A673 (cell line): ENCODE measurements at regions not wholly inside any gene's neighbourhood (a gene's known extent, or its start where the extent isn't known, plus 50 kb on each side); places are given as distances from the start of the nearest gene placed in this dataset.
A peak's percentile ranks its signal among the peaks of the same experiment; 100 is the strongest.

Source experiments
- BruUV-seq: library from RNA; stranded (reverse); fragments of 400-500 nt; replicated peaks from 2 replicates; lab custom pipeline; 2021; lab: Mats Ljungman, UMichigan
- CTCF ChIA-PET: fragments of 300-600 bp; sonication (Branson Sonifier 250); formaldehyde crosslinking; loops from one replicate; lab custom pipeline; 2022; ENCODE audit warnings: antibody characterized with exemption; lab: Charles Lee
- POLR2A ChIA-PET: fragments of 300-600 bp; sonication (Branson Sonifier 250); formaldehyde crosslinking; loops from one replicate; lab custom pipeline; 2022; ENCODE audit warnings: antibody characterized with exemption; ENCODE audit not compliant: low non-redundant PET; lab: Charles Lee
- DNase-seq: peaks from one replicate; pipeline ENCODE4 v3.0.0-alpha.2; 2015; ENCODE audit warnings: low spot score
- H3K27ac ChIP-seq: fragments of 200-600 bp; sonication (generic); 2 replicates; pipeline ENCODE4 v1.5.1; 2016; ENCODE audit warnings: mixed run types, low read depth, mild to moderate bottlenecking, mixed read lengths, antibody characterized with exemption, low read length; ENCODE audit not compliant: poor library complexity, severe bottlenecking
- H3K27me3 ChIP-seq: fragments of 200-600 bp; sonication (generic); replicated peaks from 2 replicates; pipeline ENCODE4 v1.6.1; 2017; ENCODE audit warnings: mixed run types, low read depth, mild to moderate bottlenecking, mixed read lengths, antibody characterized with exemption, low read length; ENCODE audit not compliant: insufficient read depth, poor library complexity
- H3K36me3 ChIP-seq: fragments of 200-600 bp; sonication (generic); 2 replicates; pipeline ENCODE4 v1.6.1; 2016; ENCODE audit warnings: mixed run types, mild to moderate bottlenecking, mixed read lengths, antibody characterized with exemption, low read length; ENCODE audit not compliant: insufficient read depth, poor library complexity, severe bottlenecking
- H3K4me1 ChIP-seq: fragments of 200-600 bp; sonication (generic); 2 replicates; pipeline ENCODE4 v1.6.1; 2017; ENCODE audit warnings: mixed run types, mild to moderate bottlenecking, mixed read lengths, antibody characterized with exemption, low read length; ENCODE audit not compliant: insufficient read depth, poor library complexity, severe bottlenecking
- H3K4me3 ChIP-seq: fragments of 200-600 bp; sonication (generic); 2 replicates; pipeline ENCODE4 v1.5.1; 2016; ENCODE audit warnings: low read depth, mixed run types, mild to moderate bottlenecking, mixed read lengths, low read length; ENCODE audit not compliant: poor library complexity, severe bottlenecking
- H3K9me3 ChIP-seq: fragments of 200-600 bp; sonication (generic); 2 replicates; pipeline ENCODE4 v1.6.1; 2016; ENCODE audit warnings: mixed run types, low read depth, mild to moderate bottlenecking, mixed read lengths, antibody characterized with exemption, low read length; ENCODE audit not compliant: poor library complexity, severe bottlenecking
- EZH2 ChIP-seq: fragments of 200-600 bp; sonication (generic); IDR thresholded peaks from 2 replicates; pipeline ENCODE4 v1.6.1; 2017; ENCODE audit warnings: borderline replicate concordance, low read depth, mild to moderate bottlenecking, mixed read lengths, antibody characterized with exemption, low read length; ENCODE audit not compliant: poor library complexity, severe bottlenecking
- intact Hi-C: fragments of 100-400 bp; cut with micrococcal nuclease; formaldehyde crosslinking; loops from one replicate; pipeline ENCODE4 v1.10.0; 2022; ENCODE audit not compliant: unreplicated experiment
- TF ChIP-seq, protein P1 (sequence below): fragments of 300-800, 200-600 bp; sonication (generic); conservative IDR thresholded peaks from 2 replicates; pipeline ENCODE4 v1.5.1; 2017; ENCODE audit warnings: low read depth, mild to moderate bottlenecking, antibody characterized with exemption, low read length, moderate library complexity, mixed read lengths

DNA sequence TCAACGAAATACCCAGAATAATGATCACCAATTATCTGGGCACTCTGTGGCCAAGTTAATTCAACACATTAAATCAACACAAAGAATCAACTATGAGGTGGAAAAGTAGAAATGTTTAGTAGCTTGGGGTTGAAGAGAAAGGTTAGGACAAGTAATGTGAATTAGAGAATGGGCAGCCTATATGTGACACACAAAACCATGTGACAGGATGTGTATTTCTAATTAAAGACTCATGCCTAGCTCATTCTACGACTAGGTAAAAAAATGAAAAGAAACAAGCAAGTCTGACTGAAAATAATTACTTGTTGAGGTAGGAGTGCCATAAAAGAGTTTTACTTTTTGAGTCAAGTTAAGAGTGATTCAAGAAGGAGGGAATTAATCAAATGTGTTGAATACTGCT lies 2646.0 kb upstream of the PCDH20 start:
- intact Hi-C loops = no loop called here
- ChIA-PET CTCF (no interaction called here), POLR2A (no interaction called here)
- TF ChIP-seq, protein P1, sequence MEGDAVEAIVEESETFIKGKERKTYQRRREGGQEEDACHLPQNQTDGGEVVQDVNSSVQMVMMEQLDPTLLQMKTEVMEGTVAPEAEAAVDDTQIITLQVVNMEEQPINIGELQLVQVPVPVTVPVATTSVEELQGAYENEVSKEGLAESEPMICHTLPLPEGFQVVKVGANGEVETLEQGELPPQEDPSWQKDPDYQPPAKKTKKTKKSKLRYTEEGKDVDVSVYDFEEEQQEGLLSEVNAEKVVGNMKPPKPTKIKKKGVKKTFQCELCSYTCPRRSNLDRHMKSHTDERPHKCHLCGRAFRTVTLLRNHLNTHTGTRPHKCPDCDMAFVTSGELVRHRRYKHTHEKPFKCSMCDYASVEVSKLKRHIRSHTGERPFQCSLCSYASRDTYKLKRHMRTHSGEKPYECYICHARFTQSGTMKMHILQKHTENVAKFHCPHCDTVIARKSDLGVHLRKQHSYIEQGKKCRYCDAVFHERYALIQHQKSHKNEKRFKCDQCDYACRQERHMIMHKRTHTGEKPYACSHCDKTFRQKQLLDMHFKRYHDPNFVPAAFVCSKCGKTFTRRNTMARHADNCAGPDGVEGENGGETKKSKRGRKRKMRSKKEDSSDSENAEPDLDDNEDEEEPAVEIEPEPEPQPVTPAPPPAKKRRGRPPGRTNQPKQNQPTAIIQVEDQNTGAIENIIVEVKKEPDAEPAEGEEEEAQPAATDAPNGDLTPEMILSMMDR = no peak
- TF ChIP-seq EZH2 = no peak
- no peaks in the 10 kb centered on the region for H3K9me3 ChIP-seq
- H3K36me3 ChIP-seq = peaks cover 22% of the 10 kb centered on the region
- H3K27ac ChIP-seq = peak overlapping the region; percentile 33
- H3K4me1 ChIP-seq = peaks cover 21% of the 10 kb centered on the region
- DNase-seq = no peak
- H3K4me3 ChIP-seq = no peak overlapping the region
- no TSS peak for BruUV-seq
- H3K27me3 ChIP-seq = no peaks in the 10 kb centered on the region

DNA sequence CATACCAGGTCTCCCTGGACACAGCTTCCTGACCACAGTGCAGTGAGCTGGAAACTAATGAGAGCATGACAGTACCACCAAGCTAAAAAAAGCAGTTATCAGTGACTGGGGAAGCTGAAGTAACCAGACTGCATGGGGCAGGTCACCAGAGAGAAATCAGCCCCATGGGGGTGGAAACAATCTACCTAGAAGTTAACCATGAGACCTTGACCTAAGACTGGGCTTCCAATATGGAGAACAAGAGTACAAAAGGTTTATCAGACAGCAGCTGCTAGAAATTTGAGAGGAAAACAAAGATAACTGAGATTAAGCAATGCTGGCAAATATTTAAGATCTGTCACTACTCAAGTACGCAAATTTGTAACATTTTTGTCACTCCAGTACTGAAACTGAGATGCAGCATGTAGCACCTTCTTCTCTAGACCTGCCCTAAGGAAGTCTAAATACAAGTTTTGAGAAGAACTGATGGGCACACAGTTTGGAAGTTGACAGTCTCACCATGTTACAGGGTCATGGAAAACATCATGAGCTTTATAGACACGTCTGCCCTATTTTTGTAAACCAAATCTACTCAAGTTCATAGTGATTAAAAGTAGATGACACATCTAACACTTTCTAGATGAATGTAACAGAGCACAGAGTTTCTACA lies 2641.8 kb upstream of the PCDH20 start:
- BruUV-seq = no TSS peak
- intact Hi-C loops = no loop called here
- no peak overlapping the region for H3K4me3 ChIP-seq
- no peaks in the 10 kb centered on the region for H3K9me3 ChIP-seq
- H3K36me3 ChIP-seq = peaks cover 38% of the 10 kb centered on the region
- H3K27ac ChIP-seq = no peak overlapping the region
- H3K4me1 ChIP-seq = peaks cover 27% of the 10 kb centered on the region
- H3K27me3 ChIP-seq = no peaks in the 10 kb centered on the region
- ChIA-PET POLR2A (no interaction called here), CTCF (no interaction called here)
- DNase-seq = no peak
- TF ChIP-seq, protein P1 = no peak
- TF ChIP-seq EZH2 = no peak

DNA sequence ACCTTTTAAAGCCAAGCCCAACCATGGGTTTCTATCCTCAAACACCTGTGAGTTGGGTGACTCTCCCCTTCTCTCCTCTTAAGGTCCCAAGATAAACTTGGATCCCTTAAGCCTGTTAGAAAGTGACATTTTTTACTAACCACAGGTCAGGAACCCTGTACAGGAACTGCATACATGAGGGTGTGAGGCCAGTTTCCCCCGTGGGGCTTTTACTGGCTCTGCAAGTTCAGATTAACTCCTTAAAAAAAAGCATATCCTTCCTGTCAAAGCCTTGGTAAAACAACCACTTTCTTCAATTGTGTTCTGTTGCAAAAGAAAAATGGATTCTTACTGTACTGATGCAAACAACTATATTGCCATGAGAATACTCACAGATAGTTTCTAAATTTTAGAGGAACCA lies 2638.7 kb upstream of the PCDH20 start:
- TF ChIP-seq, protein P1 = no peak
- TF ChIP-seq EZH2 = no peak
- H3K4me1 ChIP-seq = peaks cover 18% of the 10 kb centered on the region
- BruUV-seq = no TSS peak
- H3K27me3 ChIP-seq = no peaks in the 10 kb centered on the region
- intact Hi-C loops = no loop called here
- ChIA-PET CTCF (no interaction called here), POLR2A (no interaction called here)
- DNase-seq = no peak
- H3K9me3 ChIP-seq = peaks cover 9% of the 10 kb centered on the region
- H3K27ac ChIP-seq = no peak overlapping the region
- no peak overlapping the region for H3K4me3 ChIP-seq
- peaks cover 47% of the 10 kb centered on the region for H3K36me3 ChIP-seq
